NCI-H748 (cell line): ENCODE measurements at regions not wholly inside any gene's neighbourhood (a gene's known extent, or its start where the extent isn't known, plus 50 kb on each side); places are given as distances from the start of the nearest gene placed in this dataset.

ENCODE experiments used
- DNase-seq: peaks from one replicate; lab custom pipeline; 2025; ENCODE audit not compliant: unreplicated experiment; lab: John Stamatoyannopoulos, UW

DNA sequence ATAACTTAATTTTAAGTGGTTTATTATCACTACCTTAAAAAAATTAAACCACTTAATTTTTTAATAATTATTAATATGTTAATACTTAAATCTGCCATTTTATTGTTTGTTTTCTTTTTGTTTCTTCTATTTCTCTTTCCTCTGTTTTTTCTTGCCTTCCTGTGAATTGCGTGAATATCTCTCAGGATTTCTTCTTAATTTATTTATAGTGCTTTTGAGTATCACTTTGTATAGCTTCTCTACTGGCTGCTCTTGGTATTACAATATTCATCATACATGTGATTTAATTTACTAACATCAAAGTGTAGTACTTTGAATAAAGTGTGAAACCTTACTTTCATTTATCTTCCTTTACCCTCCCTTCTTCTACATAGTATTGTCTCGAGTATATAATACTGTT, 349.5 kb upstream of the CPXCR1 start:
- peak; percentile 0 for DNase-seq

DNA sequence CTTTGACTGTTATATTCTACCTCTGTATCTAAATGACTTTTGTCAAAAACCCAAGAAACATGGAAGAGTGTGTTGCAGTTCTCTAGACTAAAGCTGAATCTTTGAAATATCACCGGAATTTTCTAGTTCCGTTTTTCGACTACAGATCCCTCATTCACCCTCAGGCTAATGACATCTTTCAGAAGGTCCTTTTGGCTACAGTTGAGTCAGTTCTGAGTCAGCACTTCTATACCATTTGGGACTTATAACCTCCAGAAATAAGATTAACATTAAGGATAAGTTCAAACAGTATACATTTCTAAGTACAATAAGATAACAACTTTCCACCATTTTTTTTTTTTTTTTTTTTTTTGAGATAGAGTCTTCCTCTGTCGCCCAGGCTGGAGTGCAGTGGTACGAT, 331.0 kb upstream of the CPXCR1 start:
- no peak for DNase-seq

DNA sequence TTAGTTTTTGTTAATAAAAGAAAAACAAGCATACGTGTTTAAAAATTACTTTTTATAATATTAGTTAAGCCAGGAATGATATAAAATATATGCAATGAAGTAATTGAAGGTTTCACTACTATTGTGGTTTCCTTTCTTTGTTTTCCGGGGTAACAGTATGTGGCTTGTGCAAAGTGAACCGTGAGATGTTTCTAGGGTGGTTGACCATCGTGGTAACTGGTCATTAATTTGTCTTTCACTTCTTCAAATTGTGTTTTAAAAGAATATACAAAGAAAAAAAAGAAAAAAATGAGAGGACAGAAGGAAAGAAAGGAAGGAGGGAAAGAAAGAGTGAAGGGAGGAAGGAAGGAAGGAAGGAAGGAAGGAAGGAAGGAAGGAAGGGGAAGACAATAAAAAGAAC, 330.1 kb upstream of the CPXCR1 start:
- no peak for DNase-seq

DNA sequence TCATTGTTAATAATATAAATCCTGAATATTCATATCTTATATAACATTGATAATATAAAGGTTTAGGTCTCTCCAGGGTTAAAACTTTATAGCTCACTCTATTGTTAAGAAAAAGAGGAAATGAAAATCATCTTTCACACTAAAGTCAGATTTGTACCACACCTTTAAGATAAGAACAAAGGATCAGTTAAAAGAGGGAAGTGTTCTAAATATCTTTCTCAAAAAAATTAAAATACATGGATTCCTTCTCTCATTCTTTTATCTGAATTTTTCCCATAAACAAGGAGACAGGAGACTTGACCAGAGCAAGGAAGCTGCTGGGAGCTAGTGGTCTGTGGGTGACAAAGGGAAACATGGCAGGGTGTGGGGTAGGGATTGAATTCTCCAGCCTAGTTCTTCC, 323.0 kb upstream of the CPXCR1 start:
- DNase-seq, result no peak

DNA sequence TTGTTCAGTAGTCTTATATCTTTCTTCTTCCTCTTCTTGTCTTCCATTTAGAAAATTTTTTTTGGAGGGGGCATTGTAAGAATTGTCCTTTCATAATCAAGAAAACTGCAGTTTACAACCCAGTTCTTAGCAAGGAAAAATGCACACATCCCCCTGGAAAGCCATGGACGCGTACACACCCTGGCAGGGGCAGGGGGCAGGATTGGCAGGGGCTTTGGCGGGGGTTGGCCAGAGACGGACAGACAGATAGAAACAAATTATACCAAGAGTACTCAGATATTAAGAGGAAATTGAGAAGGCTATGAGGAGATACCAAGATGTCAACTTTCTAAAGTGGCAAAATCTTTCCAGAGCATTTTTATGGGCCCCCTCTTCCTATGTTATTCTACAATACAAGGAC, 322.5 kb upstream of the CPXCR1 start:
- no peak for DNase-seq

DNA sequence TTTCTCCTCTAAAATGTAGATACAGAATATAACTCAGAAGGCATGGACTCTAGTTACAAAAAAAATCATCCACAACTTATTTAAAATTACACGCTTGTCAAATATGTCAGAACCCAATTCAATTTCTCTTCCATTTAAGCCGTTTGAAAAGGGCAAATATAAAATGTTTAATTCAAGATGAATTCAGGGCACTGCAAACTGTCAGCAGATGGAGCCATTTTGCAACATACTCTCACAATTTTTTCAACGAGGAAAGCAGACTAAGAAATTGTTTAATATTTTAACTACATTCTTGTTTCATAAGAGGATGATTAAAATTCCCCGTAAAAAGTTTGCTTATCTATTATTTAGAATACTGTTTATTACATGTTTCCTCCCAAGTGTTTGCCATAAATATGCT, 321.3 kb upstream of the CPXCR1 start:
- DNase-seq, result peak; percentile 0

DNA sequence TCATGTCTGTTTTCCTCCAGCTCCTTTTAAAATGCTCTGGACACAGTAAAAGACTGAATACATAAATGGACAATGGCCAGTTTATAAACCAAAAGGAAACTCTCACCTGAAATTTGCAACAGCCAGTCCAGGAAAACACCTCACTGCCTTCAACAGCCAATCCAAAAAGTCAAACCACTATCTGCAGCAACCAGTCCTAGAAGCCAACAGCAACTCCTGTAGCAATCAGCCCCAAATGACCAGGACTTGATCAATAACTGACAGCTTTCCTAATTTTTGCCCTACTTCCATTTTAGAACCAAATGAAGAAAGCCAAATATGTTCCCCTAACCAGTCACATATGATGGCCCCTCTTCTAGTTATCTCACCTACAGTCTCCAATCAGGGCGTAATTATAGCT, 309.5 kb upstream of the CPXCR1 start:
- DNase-seq, result no peak

DNA sequence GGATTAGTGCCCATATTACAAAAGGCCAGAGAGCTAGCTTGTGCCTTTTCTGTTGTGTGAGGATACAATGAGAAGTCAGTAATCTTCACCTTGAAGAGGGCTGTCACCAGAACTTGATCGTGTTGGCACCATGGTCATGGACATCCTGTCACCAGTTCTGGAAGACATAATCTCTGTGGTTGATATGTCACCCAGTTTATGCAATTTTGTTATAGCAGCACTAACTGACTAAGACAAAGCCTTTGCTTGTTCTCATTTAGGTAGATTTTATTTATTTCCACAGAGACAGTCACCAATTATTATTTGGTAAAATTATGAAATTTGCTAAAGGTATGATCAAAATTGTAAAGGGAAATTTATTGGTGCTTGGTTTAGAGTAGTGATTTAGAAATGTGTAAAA, 308.8 kb upstream of the CPXCR1 start:
- DNase-seq, result no peak

DNA sequence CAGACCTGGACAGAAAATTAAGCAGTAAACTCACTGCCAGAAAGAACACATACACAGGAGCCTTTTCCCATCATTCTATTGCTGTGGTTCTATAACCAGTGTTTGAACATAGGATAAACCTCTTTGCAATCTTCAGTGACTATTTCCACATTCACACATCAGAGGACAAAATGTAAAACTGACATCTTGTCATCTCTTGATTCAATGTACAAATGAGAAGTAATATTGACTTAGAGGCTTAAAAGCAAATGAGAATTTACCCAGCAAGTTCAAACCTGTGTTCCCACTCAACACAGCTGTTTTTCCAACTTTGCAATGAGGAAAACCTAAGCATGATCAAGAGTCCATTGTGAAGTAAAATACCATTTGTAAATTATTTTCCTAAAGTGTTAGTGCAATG, 307.1 kb upstream of the CPXCR1 start:
- DNase-seq, result no peak
